LNCaP clone FGC (cell line): ENCODE measurements at regions not wholly inside any gene's neighbourhood (a gene's known extent, or its start where the extent isn't known, plus 50 kb on each side); places are given as distances from the start of the nearest gene placed in this dataset.

Experiments used
- DNase-seq: peaks from one replicate; pipeline ENCODE4 v3.0.0-alpha.2; 2011; ENCODE audit warnings: low read depth
- H3K4me3 ChIP-seq: 2 replicates; pipeline ENCODE4 v1.5.1; 2011; ENCODE audit warnings: mild to moderate bottlenecking, low read depth, low read length, control low read depth
- CTCF ChIP-seq: IDR thresholded peaks from 2 replicates; pipeline ENCODE4 v1.5.1; 2012; ENCODE audit warnings: mild to moderate bottlenecking; ENCODE audit not compliant: control insufficient read depth, insufficient read depth; ENCODE audit errors: extremely low read depth

- no peak for TF ChIP-seq CTCF
- no peak for DNase-seq
Measured at GRCh38 chr3:188067932-188068331, 86.0 kb upstream of the LPP start.

GRCh38 chr3:188068342-188068741, 85.6 kb upstream of the LPP start:
- no peak for TF ChIP-seq CTCF
- no peak for DNase-seq
- H3K4me3 ChIP-seq = no peak overlapping the region

More at GRCh38 chr3:188067932-188068331, 86.0 kb upstream of the LPP start:
- no peak overlapping the region for H3K4me3 ChIP-seq

GRCh38 chr3:188071636-188072035, 82.3 kb upstream of the LPP start:
- no peak for DNase-seq
- H3K4me3 ChIP-seq = no peak overlapping the region
- no peak for TF ChIP-seq CTCF

- TF ChIP-seq CTCF = no peak
- no peak for DNase-seq
- H3K4me3 ChIP-seq = no peak overlapping the region
Measured at GRCh38 chr3:188076176-188076575, 77.8 kb upstream of the LPP start.

GRCh38 chr3:188077160-188077799, 76.7 kb upstream of the LPP start:
- TF ChIP-seq CTCF = no peak
- DNase-seq = no peak
- H3K4me3 ChIP-seq = no peak overlapping the region

- no peak overlapping the region for H3K4me3 ChIP-seq
- TF ChIP-seq CTCF = no peak
Measured at GRCh38 chr3:188080091-188080490, 73.9 kb upstream of the LPP start.

GRCh38 chr3:188082031-188082430, 71.9 kb upstream of the LPP start:
- no peak overlapping the region for H3K4me3 ChIP-seq
- DNase-seq = no peak
- TF ChIP-seq CTCF = no peak

More at GRCh38 chr3:188080091-188080490, 73.9 kb upstream of the LPP start:
- DNase-seq = no peak
